CD4-positive, alpha-beta T cell treated with Interleukin-4 for 1 hour (primary cell): ENCODE measurements at regions not wholly inside any gene's neighbourhood (a gene's known extent, or its start where the extent isn't known, plus 50 kb on each side); places are given as distances from the start of the nearest gene placed in this dataset.
"Not testable (repeated sequence)": the region's sequence is repeated elsewhere in the genome, so short reads cannot be mapped to it uniquely, and the experiment has no call there.

Experiments
- DNase-seq, 2 donors: peaks; one replicate each; pipeline ENCODE4 v3.0.0-alpha.2; 2020 to 2022

GRCh38 chr12:131321988-131322387, 368.3 kb downstream of the ADGRD1 start:
- DNase-seq: no peak

GRCh38 chr12:131322460-131322859, 368.8 kb downstream of the ADGRD1 start:
- DNase-seq: not testable (repeated sequence)

- no peak for DNase-seq
These were observed 370.2 kb downstream of the ADGRD1 start for GRCh38 chr12:131323879-131324278.

GRCh38 chr12:131327521-131328488, 374.1 kb downstream of the ADGRD1 start:
- no peak for DNase-seq

- DNase-seq: not testable (repeated sequence)
These were observed 375.4 kb downstream of the ADGRD1 start for GRCh38 chr12:131328861-131329845.

GRCh38 chr12:131330106-131330815, 376.6 kb downstream of the ADGRD1 start:
- DNase-seq: no peak

GRCh38 chr12:131331148-131331750, 377.5 kb downstream of the ADGRD1 start:
- DNase-seq: no peak

GRCh38 chr12:131332224-131332623, 378.5 kb downstream of the ADGRD1 start:
- DNase-seq: no peak

GRCh38 chr12:131333136-131333535, 377.8 kb upstream of the SFSWAP start:
- no peak for DNase-seq

- DNase-seq: no peak
These were observed 377.1 kb upstream of the SFSWAP start for GRCh38 chr12:131333621-131334440.

- no peak for DNase-seq
These were observed 376.1 kb upstream of the SFSWAP start for GRCh38 chr12:131334835-131335234.

- no peak for DNase-seq
These were observed 375.4 kb upstream of the SFSWAP start for GRCh38 chr12:131335456-131335855.

GRCh38 chr12:131337861-131338260, 373.0 kb upstream of the SFSWAP start:
- DNase-seq: not testable (repeated sequence)

- DNase-seq: no peak
These were observed 370.2 kb upstream of the SFSWAP start for GRCh38 chr12:131340616-131341210.

- not testable (repeated sequence) for DNase-seq
These were observed 369.3 kb upstream of the SFSWAP start for GRCh38 chr12:131341608-131342007.

GRCh38 chr12:131343436-131343835, 367.5 kb upstream of the SFSWAP start:
- DNase-seq: not testable (repeated sequence)

- DNase-seq: not testable (repeated sequence)
These were observed 366.0 kb upstream of the SFSWAP start for GRCh38 chr12:131344715-131345520.

GRCh38 chr12:131345521-131346436, 365.1 kb upstream of the SFSWAP start:
- no peak for DNase-seq
